Neuronal stem cell (in vitro differentiated cells): ENCODE measurements at regions not wholly inside any gene's neighbourhood (a gene's known extent, or its start where the extent isn't known, plus 50 kb on each side); places are given as distances from the start of the nearest gene placed in this dataset.

ENCODE experiments used
- DNase-seq: peaks from one replicate; pipeline ENCODE4 v3.0.0-alpha.2; 2013; ENCODE audit warnings: low spot score
- H2AFZ ChIP-seq: one replicate; pipeline ENCODE4 v1.6.1; 2013; ENCODE audit warnings: mild to moderate bottlenecking, low read length, inconsistent platforms
- H2AK5ac ChIP-seq: 2 replicates; pipeline ENCODE4 v1.6.1; 2013; ENCODE audit warnings: low read depth, mild to moderate bottlenecking, inconsistent platforms, low read length, moderate library complexity, mixed read lengths
- H2BK120ac ChIP-seq: 2 replicates; pipeline ENCODE4 v1.6.1; 2013; ENCODE audit warnings: low read depth, mild to moderate bottlenecking, inconsistent platforms, low read length, moderate library complexity, mixed read lengths
- H2BK12ac ChIP-seq: one replicate; pipeline ENCODE4 v1.6.1; 2013; ENCODE audit warnings: low read length, inconsistent platforms
- H2BK15ac ChIP-seq: 2 replicates; pipeline ENCODE4 v1.6.1; 2013; ENCODE audit warnings: mild to moderate bottlenecking, low read length, inconsistent platforms, mixed read lengths
- H2BK5ac ChIP-seq: one replicate; pipeline ENCODE4 v1.6.1; 2013; ENCODE audit warnings: inconsistent platforms, mild to moderate bottlenecking, low read length, moderate library complexity
- H3K14ac ChIP-seq: one replicate; pipeline ENCODE4 v1.6.1; 2013; ENCODE audit warnings: low read length, inconsistent platforms
- H3K18ac ChIP-seq: 2 replicates; pipeline ENCODE4 v1.6.1; 2013; ENCODE audit warnings: low read length, inconsistent platforms
- H3K23ac ChIP-seq: 2 replicates; pipeline ENCODE4 v1.6.1; 2013; ENCODE audit warnings: low read depth, mild to moderate bottlenecking, mixed read lengths, low read length, inconsistent platforms; ENCODE audit not compliant: poor library complexity
- H3K27ac ChIP-seq: replicated peaks from 3 replicates; pipeline ENCODE4 v1.5.1; 2013; ENCODE audit warnings: low read length, inconsistent platforms
- H3K27me3 ChIP-seq, 3 experiments: 2 replicates each; pipeline ENCODE4 v1.6.1; 2013; ENCODE audit warnings: low read length in 3 of 3, mild to moderate bottlenecking in 2 of 3, inconsistent platforms in 1 of 3, low read depth in 1 of 3, mixed read lengths in 1 of 3, moderate library complexity in 1 of 3; ENCODE audit not compliant: control insufficient read depth in 3 of 3, insufficient read depth in 3 of 3
- H3K36me3 ChIP-seq, 2 donors: replicated peaks in 1 of 2; 2 replicates each; pipeline ENCODE4 v1.6.1; 2013; ENCODE audit warnings: low read length in 2 of 2; ENCODE audit not compliant: control insufficient read depth in 2 of 2, insufficient read depth in 2 of 2
- H3K4ac ChIP-seq: 2 replicates; pipeline ENCODE4 v1.6.1; 2013; ENCODE audit warnings: inconsistent platforms, mild to moderate bottlenecking, low read length, moderate library complexity
- H3K4me1 ChIP-seq, 2 donors: 1 replicate in 1 of 2; 2 replicates in 1 of 2; pipeline ENCODE4 v1.6.1; 2013; ENCODE audit warnings: low read length in 2 of 2, low read depth in 1 of 2; ENCODE audit not compliant: control insufficient read depth in 2 of 2, insufficient read depth in 1 of 2
- H3K4me2 ChIP-seq: one replicate; pipeline ENCODE4 v1.6.1; 2013; ENCODE audit warnings: mild to moderate bottlenecking, low read length, inconsistent platforms; ENCODE audit not compliant: insufficient read depth, poor library complexity, severe bottlenecking
- H3K4me3 ChIP-seq, 2 donors: 2 replicates each; pipeline ENCODE4 v1.5.1; 2013; ENCODE audit warnings: low read length in 2 of 2, mild to moderate bottlenecking in 2 of 2, inconsistent platforms in 1 of 2, moderate library complexity in 1 of 2
- H3K79me1 ChIP-seq: one replicate; pipeline ENCODE4 v1.6.1; 2013; ENCODE audit warnings: low read depth, mild to moderate bottlenecking, inconsistent platforms, low read length, moderate library complexity
- H3K9ac ChIP-seq: one replicate; pipeline ENCODE4 v1.6.1; 2013; ENCODE audit warnings: mild to moderate bottlenecking, low read depth, low read length, inconsistent platforms; ENCODE audit not compliant: poor library complexity
- H3K9me3 ChIP-seq, 2 donors: replicated peaks in 1 of 2; 2 replicates each; pipeline versions ENCODE3 to v1.6.1; 2013; ENCODE audit warnings: low read length in 2 of 2, mild to moderate bottlenecking in 2 of 2, inconsistent platforms in 1 of 2, low read depth in 1 of 2, mixed read lengths in 1 of 2, moderate library complexity in 1 of 2; ENCODE audit not compliant: control insufficient read depth in 2 of 2, insufficient read depth in 1 of 2
- H4K8ac ChIP-seq: one replicate; pipeline ENCODE4 v1.6.1; 2013; ENCODE audit warnings: low read depth, mild to moderate bottlenecking, inconsistent platforms, low read length, moderate library complexity
- H4K91ac ChIP-seq: one replicate; pipeline ENCODE4 v1.6.1; 2013; ENCODE audit warnings: low read length, low read depth, mild to moderate bottlenecking, inconsistent platforms; ENCODE audit not compliant: poor library complexity
- WGBS, 2 donors: extraction: QIAGEN DNeasy Blood & Tissue Kit; methylation state at CpG; one replicate each; pipeline ENCODE4 v1.1.7; 2013; ENCODE audit warnings: missing lambda C conversion rate in 2 of 2, mixed read lengths in 1 of 2; ENCODE audit not compliant: insufficient read length in 2 of 2, insufficient replicate concordance in 1 of 2; ENCODE audit errors: extremely low coverage in 2 of 2; 5-methylcytosine and 5-hydroxymethylcytosine counted together

GRCh38 chr18:62629031-62629430 is 86.3 kb upstream of the PHLPP1 start:
- Histone ChIP-seq H3K23ac (no peak overlapping the region), H3K4me3 (no peak overlapping the region), H3K18ac (no peak overlapping the region), H3K36me3 (no peaks in the 10 kb centered on the region), H2AFZ (no peak overlapping the region), H3K9me3 (no peaks in the 10 kb centered on the region), H3K79me1 (no peaks in the 10 kb centered on the region), H4K8ac (no peak overlapping the region), H2BK120ac (no peak overlapping the region), H3K14ac (no peak overlapping the region), H3K9ac (no peak overlapping the region), H2BK12ac (no peak overlapping the region), H3K4ac (no peak overlapping the region), H3K27ac (no peak overlapping the region), H3K4me2 (no peak overlapping the region), H3K4me1 (peaks cover 0 to 3% of the 10 kb centered on the region in 2 donors), H2AK5ac (no peak overlapping the region), H3K27me3 (no peaks in the 10 kb centered on the region), H4K91ac (no peak overlapping the region), H2BK15ac (no peak overlapping the region), H2BK5ac (no peak overlapping the region)
- WGBS, 2 donors = no CpG with 5 or more reads among the region's 8 CpGs
- no peak for DNase-seq

- Histone ChIP-seq H3K36me3 (no peaks in the 10 kb centered on the region), H3K18ac (no peak overlapping the region), H3K4me1 (peaks cover 0 to 7% of the 10 kb centered on the region in 2 donors), H2BK5ac (no peak overlapping the region), H2BK15ac (no peak overlapping the region), H3K9ac (no peak overlapping the region), H3K79me1 (no peaks in the 10 kb centered on the region), H2AFZ (no peak overlapping the region), H2BK12ac (no peak overlapping the region), H3K27ac (no peak overlapping the region), H3K14ac (no peak overlapping the region), H3K4ac (no peak overlapping the region), H4K8ac (no peak overlapping the region), H4K91ac (no peak overlapping the region), H3K4me3 (no peak overlapping the region), H3K9me3 (no peaks in the 10 kb centered on the region), H2AK5ac (no peak overlapping the region), H3K27me3 (no peaks in the 10 kb centered on the region), H3K23ac (no peak overlapping the region), H2BK120ac (no peak overlapping the region), H3K4me2 (no peak overlapping the region)
- no CpG with 5 or more reads among the region's 3 CpGs for WGBS, 2 donors
- no peak for DNase-seq
Measured at GRCh38 chr18:62631173-62631572, 84.2 kb upstream of the PHLPP1 start.

- H3K36me3 ChIP-seq = no peaks in the 10 kb centered on the region
- no peak overlapping the region for H4K8ac ChIP-seq
- H3K9me3 ChIP-seq = no peaks in the 10 kb centered on the region
- H2BK5ac ChIP-seq = no peak overlapping the region
- H3K4me2 ChIP-seq = no peak overlapping the region
- H3K4ac ChIP-seq = no peak overlapping the region
- no peak overlapping the region for H3K9ac ChIP-seq
- H2AFZ ChIP-seq = no peak overlapping the region
- WGBS, 2 donors = no CpG with 5 or more reads among the region's 3 CpGs
- H2BK15ac ChIP-seq = no peak overlapping the region
- no peak overlapping the region for H3K4me3 ChIP-seq
- H3K27me3 ChIP-seq = no peaks in the 10 kb centered on the region
- H4K91ac ChIP-seq = no peak overlapping the region
- H2BK12ac ChIP-seq = no peak overlapping the region
- peaks cover 0 to 7% of the 10 kb centered on the region in 2 donors for H3K4me1 ChIP-seq
- DNase-seq = no peak
- H3K18ac ChIP-seq = no peak overlapping the region
- no peak overlapping the region for H3K27ac ChIP-seq
- H3K79me1 ChIP-seq = no peaks in the 10 kb centered on the region
- H2BK120ac ChIP-seq = no peak overlapping the region
- H2AK5ac ChIP-seq = no peak overlapping the region
- no peak overlapping the region for H3K23ac ChIP-seq
- H3K14ac ChIP-seq = no peak overlapping the region
Measured at GRCh38 chr18:62632788-62633455, 82.4 kb upstream of the PHLPP1 start.

DNA sequence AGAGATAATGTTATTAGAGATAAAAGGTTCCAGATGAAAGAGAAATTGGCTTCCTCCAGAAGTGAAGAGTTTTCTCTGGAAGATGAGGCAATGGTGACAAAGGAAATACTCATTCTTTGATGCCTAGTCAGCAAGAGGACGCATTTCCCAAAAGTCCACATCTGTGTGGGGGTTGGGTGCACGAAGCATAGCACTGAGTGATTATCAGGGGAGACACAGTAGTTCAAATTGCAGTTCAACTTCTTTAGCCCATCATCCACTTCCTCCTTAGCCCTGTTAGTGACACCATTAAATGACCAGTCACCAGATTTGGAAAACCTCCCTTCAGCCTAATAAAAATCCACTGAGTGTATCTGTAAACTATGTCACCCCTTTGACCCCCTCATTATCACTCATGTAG is 80.9 kb upstream of the PHLPP1 start:
- no peak overlapping the region for H3K23ac ChIP-seq
- DNase-seq = no peak
- H2AFZ ChIP-seq = no peak overlapping the region
- H3K18ac ChIP-seq = no peak overlapping the region
- no peak overlapping the region for H2BK12ac ChIP-seq
- no peak overlapping the region for H3K9ac ChIP-seq
- H3K4me2 ChIP-seq = no peak overlapping the region
- H3K4me3 ChIP-seq = no peak overlapping the region
- H2AK5ac ChIP-seq = no peak overlapping the region
- no peak overlapping the region for H3K27ac ChIP-seq
- no peak overlapping the region for H2BK120ac ChIP-seq
- no peak overlapping the region for H2BK15ac ChIP-seq
- H3K36me3 ChIP-seq = no peaks in the 10 kb centered on the region
- H3K4me1 ChIP-seq = peaks cover 0 to 7% of the 10 kb centered on the region in 2 donors
- no peak overlapping the region for H3K4ac ChIP-seq
- no peak overlapping the region for H4K8ac ChIP-seq
- H3K27me3 ChIP-seq = no peaks in the 10 kb centered on the region
- no peak overlapping the region for H2BK5ac ChIP-seq
- H3K14ac ChIP-seq = no peak overlapping the region
- no peaks in the 10 kb centered on the region for H3K9me3 ChIP-seq
- no CpG with 5 or more reads among the region's 2 CpGs for WGBS, 2 donors
- H4K91ac ChIP-seq = no peak overlapping the region
- H3K79me1 ChIP-seq = no peaks in the 10 kb centered on the region
